ENCODE measurements at regions not wholly inside any gene's neighbourhood (a gene's known extent, or its start where the extent isn't known, plus 50 kb on each side); places are given as distances from the start of the nearest gene placed in this dataset.

DNA sequence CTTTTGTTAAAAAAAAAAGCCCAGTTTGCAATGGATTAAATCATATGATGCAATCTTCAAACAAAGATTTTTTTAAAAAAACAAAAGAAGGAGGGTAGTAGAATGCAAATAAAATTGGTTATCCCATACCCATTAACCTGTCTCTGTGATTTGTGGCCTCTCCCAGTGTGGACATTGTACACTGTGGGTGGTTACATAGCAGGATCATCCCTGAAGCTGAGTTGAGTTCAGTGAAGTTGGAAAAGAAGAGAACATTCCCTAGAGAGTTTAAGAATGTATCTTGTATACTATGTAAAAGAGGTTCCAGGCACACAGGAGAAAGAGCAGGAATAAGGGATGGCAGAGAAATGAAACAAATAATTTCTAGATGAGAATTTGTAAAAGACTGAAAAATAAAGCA lies 142.4 kb upstream of the SLC16A7 start:
- POLR2A ChIA-PET = no interaction called here
- H3K9ac ChIP-seq (ENCODE audit: low read length) = no peak overlapping the region
- H3K27me3 ChIP-seq (replicated peaks in 1 of 4; ENCODE audit: control extremely low read depth in 1 of 4, control insufficient read depth in 3 of 4, insufficient read depth in 4 of 4, low read length in 3 of 4) = no peaks in the 10 kb centered on the region
- H3K27ac ChIP-seq (ENCODE audit: low read length in 2 of 2) = no peak overlapping the region
- H3K36me3 ChIP-seq (replicated peaks in 1 of 2; ENCODE audit: control extremely low read depth in 1 of 2, control insufficient read depth in 1 of 2, extremely low read depth in 1 of 2, insufficient read depth in 2 of 2, low read length in 1 of 2) = no peaks in the 10 kb centered on the region
- CTCF ChIA-PET = no interaction called here
- H4K20me1 ChIP-seq (ENCODE audit: control insufficient read depth, insufficient read depth, low read length, poor library complexity, severe bottlenecking) = no peaks in the 10 kb centered on the region
- no peak overlapping the region for H3K4me3 Mint-ChIP-seq
- H3K4me2 ChIP-seq (replicated peaks; ENCODE audit: low read depth, low read length, poor library complexity, severe bottlenecking) = no peak overlapping the region
- DNase-seq = no peak
- peaks cover 0 to 2% (median 0%) of the 10 kb centered on the region in 3 donors for H3K9me3 ChIP-seq (ENCODE audit: control extremely low read depth in 1 of 3, control insufficient read depth in 2 of 3, insufficient read depth in 1 of 3, low read length in 2 of 3)
- H3K27ac Mint-ChIP-seq = no peak overlapping the region
- H3K9me3 Mint-ChIP-seq (ENCODE audit: insufficient read depth) = peaks cover 5% of the 10 kb centered on the region
- H3K4me3 ChIP-seq (ENCODE audit: control extremely low read depth in 1 of 5, extremely low read depth in 1 of 5, insufficient read depth in 1 of 5, low read depth in 2 of 5, low read length in 4 of 5) = no peak overlapping the region
- H2AFZ ChIP-seq (ENCODE audit: insufficient read depth, low read depth, low read length, poor library complexity, severe bottlenecking) = no peak overlapping the region
- no peaks in the 10 kb centered on the region for H3K27me3 Mint-ChIP-seq
- H3K79me2 ChIP-seq (ENCODE audit: control insufficient read depth, insufficient read depth, low read length) = no peaks in the 10 kb centered on the region
- no peak for TF ChIP-seq CTCF (IDR thresholded peaks at IDR 0.05)
- no peak for TF ChIP-seq EZH2 (IDR thresholded peaks at IDR 0.05; ENCODE audit: borderline replicate concordance, insufficient read depth, low read depth, low read length, poor library complexity, severe bottlenecking)
- intact Hi-C loops (cut with micrococcal nuclease) = no loop called here
- no peaks in the 10 kb centered on the region for H3K4me1 Mint-ChIP-seq
- no peak for ATAC-seq (ENCODE audit: low read depth)
- H3K4me1 ChIP-seq (ENCODE audit: control insufficient read depth in 2 of 2, insufficient read depth in 2 of 2, low read length in 2 of 2) = no peaks in the 10 kb centered on the region

DNA sequence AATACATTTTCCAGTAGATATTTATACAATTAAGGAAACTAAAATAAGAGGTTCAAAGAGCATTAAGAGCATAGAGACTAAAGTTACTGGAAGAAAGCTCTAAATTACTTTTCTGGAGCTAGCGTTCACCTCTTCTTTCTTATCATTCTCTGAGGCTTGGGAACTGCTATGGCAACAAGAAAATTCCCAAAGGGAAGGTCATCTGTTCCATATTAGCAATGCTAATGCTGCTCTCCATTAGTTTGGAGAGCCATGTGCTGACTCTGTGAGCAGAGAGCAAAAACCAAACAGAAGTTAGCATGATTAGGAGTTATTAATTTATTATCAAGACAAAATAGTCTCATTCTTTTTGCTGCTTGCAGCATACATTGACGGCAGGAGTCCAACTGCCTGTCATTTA lies 143.1 kb upstream of the SLC16A7 start:
- no peaks in the 10 kb centered on the region for H3K79me2 ChIP-seq (ENCODE audit: control insufficient read depth, insufficient read depth, low read length)
- Mint-ChIP-seq H3K27ac (no peak overlapping the region), H3K27me3 (no peaks in the 10 kb centered on the region), H3K4me1 (no peaks in the 10 kb centered on the region), H3K4me3 (no peak overlapping the region), H3K9me3 (ENCODE audit: insufficient read depth) (peaks cover 5% of the 10 kb centered on the region)
- no peak for TF ChIP-seq EZH2 (IDR thresholded peaks at IDR 0.05; ENCODE audit: borderline replicate concordance, insufficient read depth, low read depth, low read length, poor library complexity, severe bottlenecking)
- no peak for TF ChIP-seq CTCF (IDR thresholded peaks at IDR 0.05)
- H3K4me3 ChIP-seq (ENCODE audit: control extremely low read depth in 1 of 5, extremely low read depth in 1 of 5, insufficient read depth in 1 of 5, low read depth in 2 of 5, low read length in 4 of 5) = no peak overlapping the region
- no CpG with 5 or more reads among the region's 2 CpGs for WGBS (ENCODE audit: insufficient coverage)
- ChIA-PET CTCF (no interaction called here), POLR2A (no interaction called here)
- H3K36me3 ChIP-seq (replicated peaks in 1 of 2; ENCODE audit: control extremely low read depth in 1 of 2, control insufficient read depth in 1 of 2, extremely low read depth in 1 of 2, insufficient read depth in 2 of 2, low read length in 1 of 2) = no peaks in the 10 kb centered on the region
- no peak overlapping the region for H3K9ac ChIP-seq (ENCODE audit: low read length)
- no peaks in the 10 kb centered on the region for H3K4me1 ChIP-seq (ENCODE audit: control insufficient read depth in 2 of 2, insufficient read depth in 2 of 2, low read length in 2 of 2)
- ATAC-seq (ENCODE audit: low read depth) (no peak), DNase-seq (no peak)
- intact Hi-C loops (cut with micrococcal nuclease) = no loop called here
- H2AFZ ChIP-seq (ENCODE audit: insufficient read depth, low read depth, low read length, poor library complexity, severe bottlenecking) = no peak overlapping the region
- H3K9me3 ChIP-seq (ENCODE audit: control extremely low read depth in 1 of 3, control insufficient read depth in 2 of 3, insufficient read depth in 1 of 3, low read length in 2 of 3) = peaks cover 0 to 2% (median 0%) of the 10 kb centered on the region in 3 donors
- H3K27me3 ChIP-seq (replicated peaks in 1 of 4; ENCODE audit: control extremely low read depth in 1 of 4, control insufficient read depth in 3 of 4, insufficient read depth in 4 of 4, low read length in 3 of 4) = no peaks in the 10 kb centered on the region
- no peak overlapping the region for H3K27ac ChIP-seq (ENCODE audit: low read length in 2 of 2)
- H3K4me2 ChIP-seq (replicated peaks; ENCODE audit: low read depth, low read length, poor library complexity, severe bottlenecking) = no peak overlapping the region
- no peaks in the 10 kb centered on the region for H4K20me1 ChIP-seq (ENCODE audit: control insufficient read depth, insufficient read depth, low read length, poor library complexity, severe bottlenecking)

Data from B cell (primary cell).